Fibroblast of lung (primary cell): ENCODE measurements at regions not wholly inside any gene's neighbourhood (a gene's known extent, or its start where the extent isn't known, plus 50 kb on each side); places are given as distances from the start of the nearest gene placed in this dataset.

Experiments
- DNase-seq, 2 donors: peaks; one replicate each; pipeline versions ENCODE4 v3.0.0 to v3.0.0-alpha.2; 2010; ENCODE audit warnings: low read depth in 2 of 2
- H2AFZ ChIP-seq: 2 replicates; pipeline ENCODE4 v1.5.1; 2012; ENCODE audit warnings: low read length, control low read depth, inconsistent platforms
- H3K27ac ChIP-seq: 2 replicates; pipeline ENCODE4 v1.5.1; 2011; ENCODE audit warnings: low read length, control low read depth; ENCODE audit not compliant: insufficient read depth
- H3K27me3 ChIP-seq: 2 replicates; pipeline ENCODE4 v1.5.1; 2011; ENCODE audit warnings: mild to moderate bottlenecking, low read length; ENCODE audit not compliant: control insufficient read depth, insufficient read depth
- H3K36me3 ChIP-seq: 2 replicates; pipeline ENCODE4 v1.5.1; 2011; ENCODE audit warnings: low read length; ENCODE audit not compliant: control insufficient read depth, insufficient read depth
- H3K4me1 ChIP-seq: 2 replicates; pipeline ENCODE4 v1.5.1; 2011; ENCODE audit warnings: low read length; ENCODE audit not compliant: control insufficient read depth, insufficient read depth; ENCODE audit errors: extremely low read depth
- H3K4me2 ChIP-seq: 2 replicates; pipeline ENCODE4 v1.5.1; 2011; ENCODE audit warnings: low read length, control low read depth; ENCODE audit not compliant: insufficient read depth; ENCODE audit errors: extremely low read depth
- H3K4me3 ChIP-seq, 4 experiments: fragments of 200-600 bp in 1 of 4; sonication (generic) in 1 of 4; replicated peaks in 1 of 4; 2 replicates each; pipeline ENCODE4 v1.5.1; 2011 to 2016; ENCODE audit warnings: low read length in 4 of 4, low read depth in 3 of 4, mild to moderate bottlenecking in 3 of 4, control low read depth in 2 of 4, inconsistent platforms in 1 of 4, mixed read lengths in 1 of 4; ENCODE audit not compliant: insufficient read depth in 1 of 4; ENCODE audit errors: control extremely low read depth in 1 of 4
- H3K79me2 ChIP-seq: 2 replicates; pipeline ENCODE4 v1.5.1; 2012; ENCODE audit warnings: mild to moderate bottlenecking, low read length, inconsistent platforms; ENCODE audit not compliant: control insufficient read depth, insufficient read depth
- H3K9ac ChIP-seq: 2 replicates; pipeline ENCODE4 v1.5.1; 2011; ENCODE audit warnings: mild to moderate bottlenecking, low read length, control low read depth; ENCODE audit not compliant: insufficient read depth
- H3K9me3 ChIP-seq: 2 replicates; pipeline ENCODE4 v1.5.1; 2012; ENCODE audit warnings: low read depth, low read length; ENCODE audit not compliant: control insufficient read depth, insufficient read depth
- H4K20me1 ChIP-seq: 2 replicates; pipeline ENCODE4 v1.5.1; 2011; ENCODE audit warnings: low read length; ENCODE audit not compliant: control insufficient read depth, insufficient read depth; ENCODE audit errors: extremely low read depth
- EZH2 ChIP-seq: IDR thresholded peaks from 2 replicates; pipeline ENCODE4 v1.5.1; 2012; ENCODE audit warnings: low read length, control low read depth, mild to moderate bottlenecking; ENCODE audit errors: missing control alignments
- TF ChIP-seq, protein P1 (sequence below), 2 donors: IDR thresholded peaks in 1 of 2; conservative IDR thresholded peaks in 1 of 2; 1 replicate in 1 of 2; 2 replicates in 1 of 2; pipeline ENCODE4 v1.5.1; 2011 to 2012; ENCODE audit warnings: low read length in 2 of 2, control low read depth in 1 of 2, inconsistent platforms in 1 of 2, low read depth in 1 of 2, mild to moderate bottlenecking in 1 of 2

GRCh38 chr2:66679442-66679841 lies 244.5 kb downstream of the MEIS1 start:
- no peak for TF ChIP-seq EZH2
- TF ChIP-seq, protein P1, sequence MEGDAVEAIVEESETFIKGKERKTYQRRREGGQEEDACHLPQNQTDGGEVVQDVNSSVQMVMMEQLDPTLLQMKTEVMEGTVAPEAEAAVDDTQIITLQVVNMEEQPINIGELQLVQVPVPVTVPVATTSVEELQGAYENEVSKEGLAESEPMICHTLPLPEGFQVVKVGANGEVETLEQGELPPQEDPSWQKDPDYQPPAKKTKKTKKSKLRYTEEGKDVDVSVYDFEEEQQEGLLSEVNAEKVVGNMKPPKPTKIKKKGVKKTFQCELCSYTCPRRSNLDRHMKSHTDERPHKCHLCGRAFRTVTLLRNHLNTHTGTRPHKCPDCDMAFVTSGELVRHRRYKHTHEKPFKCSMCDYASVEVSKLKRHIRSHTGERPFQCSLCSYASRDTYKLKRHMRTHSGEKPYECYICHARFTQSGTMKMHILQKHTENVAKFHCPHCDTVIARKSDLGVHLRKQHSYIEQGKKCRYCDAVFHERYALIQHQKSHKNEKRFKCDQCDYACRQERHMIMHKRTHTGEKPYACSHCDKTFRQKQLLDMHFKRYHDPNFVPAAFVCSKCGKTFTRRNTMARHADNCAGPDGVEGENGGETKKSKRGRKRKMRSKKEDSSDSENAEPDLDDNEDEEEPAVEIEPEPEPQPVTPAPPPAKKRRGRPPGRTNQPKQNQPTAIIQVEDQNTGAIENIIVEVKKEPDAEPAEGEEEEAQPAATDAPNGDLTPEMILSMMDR (conservative IDR thresholded peaks at IDR 0.05 in 1 of 2, IDR thresholded peaks at IDR 0.05 in 1 of 2; ENCODE audit: low read depth in 1 of 2, low read length in 2 of 2) = no peak
- no peaks in the 10 kb centered on the region for H3K36me3 ChIP-seq
- H3K4me3 ChIP-seq = no peak overlapping the region
- no peak overlapping the region for H3K4me2 ChIP-seq
- no peak overlapping the region for H2AFZ ChIP-seq
- H3K27me3 ChIP-seq = no peaks in the 10 kb centered on the region
- no peaks in the 10 kb centered on the region for H3K79me2 ChIP-seq
- H3K9me3 ChIP-seq = no peaks in the 10 kb centered on the region
- no peak overlapping the region for H3K9ac ChIP-seq
- H4K20me1 ChIP-seq = no peaks in the 10 kb centered on the region
- H3K27ac ChIP-seq = no peak overlapping the region
- DNase-seq = no peak
- H3K4me1 ChIP-seq = no peaks in the 10 kb centered on the region

DNA sequence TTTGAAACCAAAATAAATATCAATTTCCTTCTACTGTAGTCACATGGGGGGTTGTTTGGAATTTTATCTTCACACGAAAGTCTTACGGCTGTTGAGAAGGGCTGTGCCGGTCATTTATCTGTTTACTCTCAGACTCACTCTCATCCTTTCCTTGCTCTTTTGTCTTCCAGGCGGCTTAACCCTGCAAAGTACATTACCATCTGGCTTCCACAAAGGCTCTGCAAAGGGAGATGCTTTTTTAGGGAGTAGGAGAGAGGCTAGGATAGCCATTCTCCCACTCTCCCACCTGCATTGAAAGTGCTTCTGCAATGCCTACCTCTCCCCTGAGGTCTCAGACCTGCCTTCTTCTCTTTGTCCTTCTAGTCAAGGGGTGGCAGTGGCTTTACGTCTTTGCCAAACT lies 247.6 kb downstream of the MEIS1 start:
- H3K27me3 ChIP-seq = no peaks in the 10 kb centered on the region
- TF ChIP-seq, protein P1 (conservative IDR thresholded peaks at IDR 0.05 in 1 of 2, IDR thresholded peaks at IDR 0.05 in 1 of 2; ENCODE audit: low read depth in 1 of 2, low read length in 2 of 2) = no peak
- no peak for TF ChIP-seq EZH2

GRCh38 chr2:66683064-66683463 lies 248.1 kb downstream of the MEIS1 start:
- Histone ChIP-seq H3K4me3 (no peak overlapping the region), H3K9ac (no peak overlapping the region), H4K20me1 (no peaks in the 10 kb centered on the region), H3K27ac (no peak overlapping the region), H2AFZ (no peak overlapping the region), H3K36me3 (no peaks in the 10 kb centered on the region), H3K4me2 (no peak overlapping the region), H3K27me3 (no peaks in the 10 kb centered on the region), H3K79me2 (no peaks in the 10 kb centered on the region), H3K4me1 (no peaks in the 10 kb centered on the region), H3K9me3 (no peaks in the 10 kb centered on the region)
- no peak for DNase-seq
- TF ChIP-seq, protein P1 (conservative IDR thresholded peaks at IDR 0.05 in 1 of 2, IDR thresholded peaks at IDR 0.05 in 1 of 2; ENCODE audit: low read depth in 1 of 2, low read length in 2 of 2) = no peak
- no peak for TF ChIP-seq EZH2

More for the DNA sequence above, 247.6 kb downstream of the MEIS1 start:
- H2AFZ ChIP-seq = no peak overlapping the region
- H3K36me3 ChIP-seq = no peaks in the 10 kb centered on the region
- H3K4me3 ChIP-seq = no peak overlapping the region
- H3K9ac ChIP-seq = no peak overlapping the region
- H3K79me2 ChIP-seq = no peaks in the 10 kb centered on the region
- no peak for DNase-seq
- H3K27ac ChIP-seq = no peak overlapping the region
- H4K20me1 ChIP-seq = no peaks in the 10 kb centered on the region
- no peaks in the 10 kb centered on the region for H3K9me3 ChIP-seq
- H3K4me1 ChIP-seq = no peaks in the 10 kb centered on the region
- no peak overlapping the region for H3K4me2 ChIP-seq
